ENCODE measurements at regions not wholly inside any gene's neighbourhood (a gene's known extent, or its start where the extent isn't known, plus 50 kb on each side); places are given as distances from the start of the nearest gene placed in this dataset.
A peak's percentile ranks its signal among the peaks of the same experiment; 100 is the strongest.

DNA sequence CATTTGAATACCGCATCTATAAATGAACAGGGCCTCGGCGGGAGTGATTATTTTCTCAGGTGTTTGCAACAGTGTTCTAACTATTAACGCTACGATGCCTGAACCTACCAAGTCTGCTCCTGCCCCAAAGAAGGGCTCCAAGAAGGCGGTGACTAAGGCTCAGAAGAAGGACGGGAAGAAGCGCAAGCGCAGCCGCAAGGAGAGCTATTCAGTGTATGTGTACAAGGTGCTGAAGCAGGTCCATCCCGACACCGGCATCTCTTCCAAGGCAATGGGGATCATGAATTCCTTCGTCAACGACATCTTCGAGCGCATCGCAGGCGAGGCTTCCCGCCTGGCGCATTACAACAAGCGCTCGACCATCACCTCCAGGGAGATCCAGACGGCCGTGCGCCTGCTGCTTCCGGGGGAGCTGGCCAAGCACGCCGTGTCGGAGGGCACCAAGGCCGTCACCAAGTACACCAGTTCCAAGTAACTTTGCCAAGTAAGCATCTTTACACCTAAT lies 70.9 kb downstream of the HFE start:
- Histone ChIP-seq H3K4me1 (peaks cover 22% of the 10 kb centered on the region; the same call in 2 of the 3 replicates), H3K9me3 (no peaks in the 10 kb centered on the region), H3K4me3 (peak overlapping the region; percentile 60), H3K27ac (peak overlapping the region; percentile 62 to 92), H3K4me2 (peak overlapping the region; percentile 95)
- no peak for FAIRE-seq
- 2% methylated on average over 21 of the region's 30 CpGs for WGBS (ENCODE audit: missing lambda C conversion rate)
- POLR2A ChIA-PET = interaction anchor here (0.7 to 6.9 kb wide), 30 partner anchors 12 to 1735 kb away, joined by 3 to 350 read pairs (median 6); a partner anchor contains a TSS
- ATAC-seq = peak; percentile 67 to 68
- no peak for DNase-seq (ENCODE audit: low read depth in 1 of 2, low spot score in 1 of 2)
- CTCF ChIA-PET = interaction anchor here (1.0 to 4.6 kb wide), 3 partner anchors 31 to 54 kb away, joined by 3 to 22 read pairs (median 4); a partner anchor contains a TSS
- TF ChIP-seq TP53 (CRISPR knock-in tag; IDR thresholded peaks at IDR 0.05) (no peak), HOXB5 (CRISPR knock-in tag; IDR thresholded peaks at IDR 0.05) (no peak), JUN (IDR thresholded peaks at IDR 0.05) (peak; percentile 90 to 92; a peak in 4 of 5 replicates), MAZ (IDR thresholded peaks at IDR 0.05; ENCODE audit: borderline replicate concordance, low read depth, low read length) (no peak), FOSB (CRISPR knock-in tag; IDR thresholded peaks at IDR 0.05) (no peak), RFX5 (IDR thresholded peaks at IDR 0.05) (no peak), MAFK (IDR thresholded peaks at IDR 0.05; ENCODE audit: partially characterized antibody) (peak; percentile 87), HDAC2 (IDR thresholded peaks at IDR 0.05) (no peak), GATA3 (IDR thresholded peaks at IDR 0.05; ENCODE audit: borderline replicate concordance) (no peak), EHMT2 (IDR thresholded peaks at IDR 0.05; ENCODE audit: low read depth) (no peak), HOXB13 (CRISPR knock-in tag; IDR thresholded peaks at IDR 0.05; ENCODE audit: low read depth) (no peak), HEYL (CRISPR knock-in tag; IDR thresholded peaks at IDR 0.05) (no peak), ZNF302 (CRISPR knock-in tag; IDR thresholded peaks at IDR 0.05) (no peak), ESRRA (IDR thresholded peaks at IDR 0.05; ENCODE audit: borderline replicate concordance, low read length) (no peak), PHF8 (IDR thresholded peaks at IDR 0.05; ENCODE audit: borderline replicate concordance, low read depth) (peak; percentile 23; the same call in 1 of the 2 replicates), TFCP2L1 (CRISPR knock-in tag; IDR thresholded peaks at IDR 0.05) (no peak), HOXA7 (CRISPR knock-in tag; IDR thresholded peaks at IDR 0.05) (no peak), POLR2AphosphoS2 (conservative IDR thresholded peaks at IDR 0.05; ENCODE audit: low read length) (no peak), SMC3 (IDR thresholded peaks at IDR 0.05) (no peak), RCOR1 (IDR thresholded peaks at IDR 0.05; ENCODE audit: low read depth, low read length) (no peak), SREBF2 (IDR thresholded peaks at IDR 0.05) (no peak), JUNB (IDR thresholded peaks at IDR 0.05) (no peak), MYC (IDR thresholded peaks at IDR 0.05; ENCODE audit: borderline replicate concordance, low read length) (no peak), NPAS2 (CRISPR knock-in tag; IDR thresholded peaks at IDR 0.05; ENCODE audit: borderline replicate concordance) (no peak), CHD2 (IDR thresholded peaks at IDR 0.05; ENCODE audit: low read length, partially characterized antibody) (no peak), ZC3H11A (IDR thresholded peaks at IDR 0.05) (no peak), RAD21 (conservative IDR thresholded peaks at IDR 0.05 in 1 of 2, IDR thresholded peaks at IDR 0.05 in 1 of 2) (no peak), POLR2A (IDR thresholded peaks at IDR 0.05; ENCODE audit: low read length) (peak; percentile 90), FOXS1 (CRISPR knock-in tag; IDR thresholded peaks at IDR 0.05) (no peak)
- TF ChIP-seq, protein P1, sequence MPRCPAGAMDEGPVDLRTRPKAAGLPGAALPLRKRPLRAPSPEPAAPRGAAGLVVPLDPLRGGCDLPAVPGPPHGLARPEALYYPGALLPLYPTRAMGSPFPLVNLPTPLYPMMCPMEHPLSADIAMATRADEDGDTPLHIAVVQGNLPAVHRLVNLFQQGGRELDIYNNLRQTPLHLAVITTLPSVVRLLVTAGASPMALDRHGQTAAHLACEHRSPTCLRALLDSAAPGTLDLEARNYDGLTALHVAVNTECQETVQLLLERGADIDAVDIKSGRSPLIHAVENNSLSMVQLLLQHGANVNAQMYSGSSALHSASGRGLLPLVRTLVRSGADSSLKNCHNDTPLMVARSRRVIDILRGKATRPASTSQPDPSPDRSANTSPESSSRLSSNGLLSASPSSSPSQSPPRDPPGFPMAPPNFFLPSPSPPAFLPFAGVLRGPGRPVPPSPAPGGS (IDR thresholded peaks at IDR 0.05) = peak; percentile 75; the same call in 2 of the 3 replicates
- TF ChIP-seq, protein P2, sequence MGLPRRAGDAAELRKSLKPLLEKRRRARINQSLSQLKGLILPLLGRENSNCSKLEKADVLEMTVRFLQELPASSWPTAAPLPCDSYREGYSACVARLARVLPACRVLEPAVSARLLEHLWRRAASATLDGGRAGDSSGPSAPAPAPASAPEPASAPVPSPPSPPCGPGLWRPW (IDR thresholded peaks at IDR 0.05) = no peak
- TF ChIP-seq, protein P3, sequence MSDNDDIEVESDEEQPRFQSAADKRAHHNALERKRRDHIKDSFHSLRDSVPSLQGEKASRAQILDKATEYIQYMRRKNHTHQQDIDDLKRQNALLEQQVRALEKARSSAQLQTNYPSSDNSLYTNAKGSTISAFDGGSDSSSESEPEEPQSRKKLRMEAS (IDR thresholded peaks at IDR 0.05) = peak; percentile 35
- TF ChIP-seq, protein P4, sequence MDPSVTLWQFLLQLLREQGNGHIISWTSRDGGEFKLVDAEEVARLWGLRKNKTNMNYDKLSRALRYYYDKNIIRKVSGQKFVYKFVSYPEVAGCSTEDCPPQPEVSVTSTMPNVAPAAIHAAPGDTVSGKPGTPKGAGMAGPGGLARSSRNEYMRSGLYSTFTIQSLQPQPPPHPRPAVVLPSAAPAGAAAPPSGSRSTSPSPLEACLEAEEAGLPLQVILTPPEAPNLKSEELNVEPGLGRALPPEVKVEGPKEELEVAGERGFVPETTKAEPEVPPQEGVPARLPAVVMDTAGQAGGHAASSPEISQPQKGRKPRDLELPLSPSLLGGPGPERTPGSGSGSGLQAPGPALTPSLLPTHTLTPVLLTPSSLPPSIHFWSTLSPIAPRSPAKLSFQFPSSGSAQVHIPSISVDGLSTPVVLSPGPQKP (IDR thresholded peaks at IDR 0.05; ENCODE audit: low read depth, low read length) = no peak
- TF ChIP-seq, protein P5, sequence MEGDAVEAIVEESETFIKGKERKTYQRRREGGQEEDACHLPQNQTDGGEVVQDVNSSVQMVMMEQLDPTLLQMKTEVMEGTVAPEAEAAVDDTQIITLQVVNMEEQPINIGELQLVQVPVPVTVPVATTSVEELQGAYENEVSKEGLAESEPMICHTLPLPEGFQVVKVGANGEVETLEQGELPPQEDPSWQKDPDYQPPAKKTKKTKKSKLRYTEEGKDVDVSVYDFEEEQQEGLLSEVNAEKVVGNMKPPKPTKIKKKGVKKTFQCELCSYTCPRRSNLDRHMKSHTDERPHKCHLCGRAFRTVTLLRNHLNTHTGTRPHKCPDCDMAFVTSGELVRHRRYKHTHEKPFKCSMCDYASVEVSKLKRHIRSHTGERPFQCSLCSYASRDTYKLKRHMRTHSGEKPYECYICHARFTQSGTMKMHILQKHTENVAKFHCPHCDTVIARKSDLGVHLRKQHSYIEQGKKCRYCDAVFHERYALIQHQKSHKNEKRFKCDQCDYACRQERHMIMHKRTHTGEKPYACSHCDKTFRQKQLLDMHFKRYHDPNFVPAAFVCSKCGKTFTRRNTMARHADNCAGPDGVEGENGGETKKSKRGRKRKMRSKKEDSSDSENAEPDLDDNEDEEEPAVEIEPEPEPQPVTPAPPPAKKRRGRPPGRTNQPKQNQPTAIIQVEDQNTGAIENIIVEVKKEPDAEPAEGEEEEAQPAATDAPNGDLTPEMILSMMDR (IDR thresholded peaks at IDR 0.05) = no peak
- TF ChIP-seq, protein P6, sequence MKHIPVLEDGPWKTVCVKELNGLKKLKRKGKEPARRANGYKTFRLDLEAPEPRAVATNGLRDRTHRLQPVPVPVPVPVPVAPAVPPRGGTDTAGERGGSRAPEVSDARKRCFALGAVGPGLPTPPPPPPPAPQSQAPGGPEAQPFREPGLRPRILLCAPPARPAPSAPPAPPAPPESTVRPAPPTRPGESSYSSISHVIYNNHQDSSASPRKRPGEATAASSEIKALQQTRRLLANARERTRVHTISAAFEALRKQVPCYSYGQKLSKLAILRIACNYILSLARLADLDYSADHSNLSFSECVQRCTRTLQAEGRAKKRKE (CRISPR knock-in tag; IDR thresholded peaks at IDR 0.05; ENCODE audit: low read depth) = no peak
- TF ChIP-seq, protein P7, sequence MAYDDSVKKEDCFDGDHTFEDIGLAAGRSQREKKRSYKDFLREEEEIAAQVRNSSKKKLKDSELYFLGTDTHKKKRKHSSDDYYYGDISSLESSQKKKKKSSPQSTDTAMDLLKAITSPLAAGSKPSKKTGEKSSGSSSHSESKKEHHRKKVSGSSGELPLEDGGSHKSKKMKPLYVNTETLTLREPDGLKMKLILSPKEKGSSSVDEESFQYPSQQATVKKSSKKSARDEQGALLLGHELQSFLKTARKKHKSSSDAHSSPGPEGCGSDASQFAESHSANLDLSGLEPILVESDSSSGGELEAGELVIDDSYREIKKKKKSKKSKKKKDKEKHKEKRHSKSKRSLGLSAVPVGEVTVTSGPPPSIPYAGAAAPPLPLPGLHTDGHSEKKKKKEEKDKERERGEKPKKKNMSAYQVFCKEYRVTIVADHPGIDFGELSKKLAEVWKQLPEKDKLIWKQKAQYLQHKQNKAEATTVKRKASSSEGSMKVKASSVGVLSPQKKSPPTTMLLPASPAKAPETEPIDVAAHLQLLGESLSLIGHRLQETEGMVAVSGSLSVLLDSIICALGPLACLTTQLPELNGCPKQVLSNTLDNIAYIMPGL (CRISPR knock-in tag; IDR thresholded peaks at IDR 0.05; ENCODE audit: borderline replicate concordance) = no peak

Data from A549 (cell line).